Hematopoietic multipotent progenitor cell treated with erythropoietin and hydrocortisone succinate and interleukin-3 and kit ligand, for 8 days (in vitro differentiated cells): ENCODE measurements at regions not wholly inside any gene's neighbourhood (a gene's known extent, or its start where the extent isn't known, plus 50 kb on each side); places are given as distances from the start of the nearest gene placed in this dataset.
"Not testable (repeated sequence)": the region's sequence is repeated elsewhere in the genome, so short reads cannot be mapped to it uniquely, and the experiment has no call there.

ENCODE experiments used
- DNase-seq: peaks from one replicate; pipeline ENCODE4 v3.0.0-alpha.2; 2015

GRCh38 chr10:121244818-121245217 is 353.4 kb downstream of the FGFR2 start:
- no peak for DNase-seq

GRCh38 chr10:121245754-121246153 is 352.5 kb downstream of the FGFR2 start:
- DNase-seq, result no peak

GRCh38 chr10:121248266-121248665 is 350.0 kb downstream of the FGFR2 start:
- DNase-seq, result no peak

- DNase-seq, result no peak
Observed at GRCh38 chr10:121250995-121251764, 347.1 kb downstream of the FGFR2 start.

- no peak for DNase-seq
Observed at GRCh38 chr10:121252756-121253155, 345.5 kb downstream of the FGFR2 start.

GRCh38 chr10:121260377-121260776 is 337.9 kb downstream of the FGFR2 start:
- DNase-seq, result no peak

- no peak for DNase-seq
Observed at GRCh38 chr10:121261665-121262064, 336.6 kb downstream of the FGFR2 start.

- no peak for DNase-seq
Observed at GRCh38 chr10:121262774-121263430, 335.3 kb downstream of the FGFR2 start.

GRCh38 chr10:121263431-121263783 is 334.8 kb downstream of the FGFR2 start:
- DNase-seq, result no peak

GRCh38 chr10:121265360-121266123 is 332.7 kb downstream of the FGFR2 start:
- no peak for DNase-seq

- DNase-seq, result no peak
Observed at GRCh38 chr10:121266370-121266769, 331.9 kb downstream of the FGFR2 start.

- DNase-seq, result no peak
Observed at GRCh38 chr10:121267236-121268003, 330.8 kb downstream of the FGFR2 start.

GRCh38 chr10:121268363-121268762 is 329.9 kb downstream of the FGFR2 start:
- no peak for DNase-seq

GRCh38 chr10:121268863-121269432 is 329.3 kb downstream of the FGFR2 start:
- DNase-seq, result no peak

- no peak for DNase-seq
Observed at GRCh38 chr10:121270906-121271305, 327.3 kb downstream of the FGFR2 start.

GRCh38 chr10:121276046-121276445 is 322.2 kb downstream of the FGFR2 start:
- DNase-seq, result no peak

- DNase-seq, result no peak
Observed at GRCh38 chr10:121276822-121277221, 321.4 kb downstream of the FGFR2 start.

- not testable (repeated sequence) for DNase-seq
Observed at GRCh38 chr10:121278386-121278785, 319.9 kb downstream of the FGFR2 start.

GRCh38 chr10:121281576-121281975 is 316.7 kb downstream of the FGFR2 start:
- DNase-seq, result no peak

GRCh38 chr10:121282264-121282663 is 316.0 kb downstream of the FGFR2 start:
- no peak for DNase-seq

- DNase-seq, result no peak
Observed at GRCh38 chr10:121282797-121283515, 315.3 kb downstream of the FGFR2 start.

- DNase-seq, result no peak
Observed at GRCh38 chr10:121284936-121285335, 313.3 kb downstream of the FGFR2 start.
